ENCODE measurements at regions not wholly inside any gene's neighbourhood (a gene's known extent, or its start where the extent isn't known, plus 50 kb on each side); places are given as distances from the start of the nearest gene placed in this dataset.

DNA sequence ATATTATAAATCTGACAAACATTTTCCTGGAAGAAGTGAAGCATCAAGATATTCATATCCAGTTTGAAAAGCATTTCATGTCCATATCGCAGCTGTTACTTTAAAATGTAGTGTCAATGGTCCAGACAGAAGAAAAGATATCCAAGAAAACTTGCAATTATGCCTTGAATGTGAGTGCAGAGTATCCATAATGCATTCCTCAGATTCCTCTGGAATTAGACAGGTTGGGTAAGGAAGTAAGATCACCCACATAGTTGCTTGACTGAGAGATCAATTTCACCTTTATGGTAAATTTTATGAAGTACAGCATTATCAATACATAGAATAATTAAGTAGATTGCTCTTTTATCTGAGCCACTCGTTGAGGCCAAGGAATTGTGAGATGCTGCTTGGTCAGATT is 327.0 kb upstream of the SLITRK5 start:
- DNase-seq (ENCODE audit: low spot score): no peak

DNA sequence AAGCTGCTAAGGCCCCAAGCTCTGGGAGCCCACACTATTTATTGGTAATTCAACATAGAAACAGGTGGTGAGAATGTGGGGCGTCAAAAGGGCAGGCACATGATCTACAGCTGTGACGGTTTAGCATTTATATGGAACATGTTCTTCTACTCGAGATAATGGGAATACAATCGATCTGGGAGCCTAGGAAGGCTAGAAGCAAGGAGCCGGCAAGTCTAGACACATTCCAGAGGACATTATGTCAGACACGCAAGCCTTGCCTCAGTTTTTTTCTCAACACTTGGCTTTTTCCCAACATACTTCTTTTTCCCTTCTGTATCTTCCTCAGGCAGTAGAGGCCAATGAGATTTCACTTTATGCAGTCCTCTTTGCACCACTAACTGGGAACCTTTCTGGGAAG is 315.7 kb upstream of the SLITRK5 start:
- no peak for DNase-seq (ENCODE audit: low spot score)

DNA sequence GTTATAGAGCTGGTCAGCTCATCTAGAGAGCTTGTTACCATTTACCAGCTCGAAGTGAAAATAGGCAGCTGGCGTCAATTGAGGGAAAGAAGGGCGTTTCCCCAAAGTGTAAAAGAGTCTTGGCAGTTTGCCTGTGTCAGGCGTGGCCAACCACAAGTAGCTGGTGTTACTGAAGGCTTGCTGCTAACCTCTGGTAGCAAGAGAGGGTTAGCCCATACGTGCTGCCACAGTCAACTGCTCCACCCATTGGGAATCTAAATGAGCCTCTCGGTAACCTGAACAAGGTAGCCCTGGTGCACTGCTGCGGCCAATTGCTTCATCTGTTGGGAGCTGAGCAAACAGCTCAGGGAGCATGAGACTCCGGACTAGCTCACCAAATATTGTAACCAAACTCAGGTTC is 314.9 kb upstream of the SLITRK5 start:
- DNase-seq (ENCODE audit: low spot score): no peak

DNA sequence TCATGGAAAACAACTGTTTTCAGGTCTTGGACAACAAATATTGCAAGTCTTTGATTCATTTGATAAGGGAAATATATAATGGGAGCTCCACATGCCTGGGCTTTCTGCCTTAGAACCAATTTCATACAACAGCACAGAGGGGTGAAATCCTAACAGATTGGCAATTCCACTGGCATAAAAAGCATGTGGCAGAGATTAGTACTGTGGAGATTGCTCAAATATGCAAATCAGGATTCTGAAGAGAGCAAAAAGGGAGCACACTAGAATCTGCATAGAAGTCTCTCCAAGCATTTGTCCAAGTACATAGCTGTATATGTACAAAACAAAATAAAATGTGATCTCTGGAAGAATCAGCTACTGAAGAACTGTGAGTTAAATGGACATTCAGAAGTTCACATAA is 312.9 kb upstream of the SLITRK5 start:
- DNase-seq (ENCODE audit: low spot score): no peak

DNA sequence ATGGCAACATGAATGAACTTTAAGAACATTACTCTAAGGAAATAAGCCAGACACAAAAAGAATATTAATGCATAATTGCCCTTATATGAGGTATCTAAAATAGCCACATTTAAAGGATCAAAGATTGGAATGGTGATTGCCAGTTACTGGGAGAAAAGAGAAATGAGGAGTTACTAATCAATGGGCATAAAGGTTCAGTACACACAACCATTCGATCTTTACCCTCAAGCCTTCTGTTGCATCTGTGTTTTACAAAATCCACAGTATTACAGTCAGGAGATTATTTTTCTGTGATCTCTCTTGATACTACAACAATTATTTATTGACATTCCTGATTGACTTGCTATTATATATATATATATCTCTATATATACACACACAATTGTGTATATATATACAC is 310.0 kb upstream of the SLITRK5 start:
- no peak for DNase-seq (ENCODE audit: low spot score)

DNA sequence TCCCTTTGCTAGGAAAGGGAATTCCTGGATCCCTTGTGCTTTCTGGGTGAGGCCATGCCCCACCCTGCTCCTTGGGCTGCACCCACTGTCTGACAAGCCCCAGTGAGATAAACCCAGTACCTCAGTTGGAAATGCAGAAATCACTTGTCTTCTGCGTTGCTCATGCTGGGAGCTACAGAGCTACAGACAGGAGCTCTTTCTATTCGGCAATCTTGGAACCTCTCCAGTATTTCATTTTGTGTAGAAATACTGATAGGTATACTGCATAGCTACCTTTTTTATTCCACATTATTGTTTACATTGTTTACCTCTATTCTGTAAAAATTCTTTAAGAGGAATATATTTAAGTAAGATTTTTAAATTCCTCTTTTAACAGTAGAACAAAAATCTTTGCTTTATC is 302.5 kb upstream of the SLITRK5 start:
- DNase-seq (ENCODE audit: low spot score): no peak

DNA sequence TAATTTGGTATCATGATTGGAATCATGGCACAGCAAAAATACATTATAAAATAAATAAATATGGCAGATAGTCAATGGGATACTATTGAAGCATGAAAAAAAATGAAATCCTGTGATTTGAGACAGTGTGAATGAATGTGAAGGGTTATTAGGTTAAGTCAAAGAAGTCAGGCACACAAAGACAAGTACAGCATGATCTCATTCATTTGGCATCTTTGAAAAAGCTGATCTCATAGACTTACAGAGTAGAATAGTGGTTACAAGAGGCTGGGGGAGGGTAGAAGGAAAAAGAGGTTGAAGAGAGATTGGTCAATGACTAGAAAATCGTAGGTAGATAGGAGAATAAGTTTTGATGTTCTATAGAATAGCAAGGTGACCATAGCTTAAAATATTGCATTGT is 295.1 kb upstream of the SLITRK5 start:
- DNase-seq (ENCODE audit: low spot score): no peak

DNA sequence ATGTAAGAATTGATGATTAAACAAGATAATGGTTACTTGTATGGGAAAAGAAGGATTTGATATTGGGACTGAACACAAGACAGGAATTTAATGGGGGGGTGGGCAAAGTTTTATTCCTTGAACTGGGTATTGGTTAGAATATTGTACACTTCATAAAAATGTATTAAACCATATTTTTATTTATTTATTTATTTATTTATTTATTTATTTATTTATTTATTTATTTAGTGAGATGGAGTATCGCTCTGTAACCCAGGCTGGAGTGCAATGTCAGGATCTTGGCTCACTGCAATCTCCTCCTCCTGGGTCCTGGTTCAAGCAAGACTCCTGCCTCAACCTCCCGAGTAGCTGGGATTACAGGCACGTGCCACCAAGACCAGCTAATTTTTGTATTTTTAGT is 287.1 kb upstream of the SLITRK5 start:
- no peak for DNase-seq (ENCODE audit: low spot score)

DNA sequence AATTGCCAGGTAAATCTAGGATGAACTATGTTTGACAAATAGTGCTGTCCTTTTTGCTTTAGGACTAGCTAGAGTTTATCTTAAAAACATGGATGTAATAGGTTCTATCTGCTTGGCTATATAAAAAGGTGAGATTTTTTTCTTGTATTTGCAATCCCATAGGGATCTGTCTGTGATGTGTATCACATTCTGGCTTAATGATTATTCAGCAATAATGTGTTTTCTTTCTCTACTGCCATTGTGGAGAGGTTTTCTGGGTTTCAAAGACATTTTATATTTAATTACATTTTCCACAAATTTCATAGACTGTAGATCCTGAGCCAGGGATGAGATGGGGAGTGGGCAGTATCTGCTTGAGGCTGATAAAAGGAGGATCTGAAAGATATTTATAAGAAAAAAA is 277.8 kb upstream of the SLITRK5 start:
- DNase-seq (ENCODE audit: low spot score): no peak

DNA sequence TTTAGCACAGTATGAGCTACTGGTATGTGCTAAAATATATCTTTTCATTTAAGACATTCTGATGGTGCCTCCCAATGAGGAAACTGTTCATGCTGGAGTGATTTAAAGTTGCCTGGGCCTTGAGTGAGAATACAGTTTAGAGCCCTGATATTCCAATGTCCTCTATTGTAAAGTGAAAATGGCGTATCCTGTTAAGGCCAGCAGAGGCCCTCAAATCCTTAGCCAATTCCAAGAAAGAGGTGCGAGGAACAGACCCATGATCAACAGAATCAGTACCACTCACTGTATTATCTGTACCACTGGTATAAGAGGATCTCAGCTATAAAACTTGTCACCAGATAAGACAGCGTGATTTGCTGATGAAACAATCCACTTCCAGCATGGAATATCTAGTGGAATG is 273.1 kb upstream of the SLITRK5 start:
- DNase-seq (ENCODE audit: low spot score): no peak

DNA sequence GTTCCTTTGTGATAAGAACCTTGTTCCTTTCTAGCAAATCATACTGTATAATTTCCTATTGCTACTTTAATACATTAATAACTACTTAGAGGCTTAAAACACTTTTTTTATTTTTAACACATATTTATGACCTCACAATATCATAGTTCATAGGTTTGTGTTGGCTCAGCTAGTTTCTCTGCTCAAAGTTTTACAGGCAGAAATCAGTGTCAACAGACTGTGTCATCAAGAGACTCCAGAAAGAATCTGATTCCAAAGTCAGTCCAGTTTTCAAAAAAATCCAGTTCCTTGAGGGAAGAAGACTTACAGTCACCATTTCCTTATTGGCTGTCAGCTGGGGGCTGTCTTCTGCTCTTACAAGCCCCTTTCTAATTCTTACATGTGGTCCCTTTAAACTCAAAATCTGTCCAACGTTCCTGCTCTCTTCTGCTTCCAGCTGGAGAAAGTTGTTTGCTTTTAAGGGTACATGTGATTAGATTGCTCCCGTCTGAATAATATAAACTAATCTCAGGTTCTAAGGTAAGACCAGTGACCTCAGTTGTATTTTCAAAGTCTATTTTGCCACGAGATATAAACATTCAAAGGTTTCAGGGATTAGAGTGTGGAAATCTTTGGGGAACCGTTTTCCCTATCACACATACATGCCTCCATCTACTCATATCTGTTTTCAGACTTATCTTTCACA is 267.3 kb upstream of the SLITRK5 start:
- DNase-seq (ENCODE audit: low spot score): no peak

DNA sequence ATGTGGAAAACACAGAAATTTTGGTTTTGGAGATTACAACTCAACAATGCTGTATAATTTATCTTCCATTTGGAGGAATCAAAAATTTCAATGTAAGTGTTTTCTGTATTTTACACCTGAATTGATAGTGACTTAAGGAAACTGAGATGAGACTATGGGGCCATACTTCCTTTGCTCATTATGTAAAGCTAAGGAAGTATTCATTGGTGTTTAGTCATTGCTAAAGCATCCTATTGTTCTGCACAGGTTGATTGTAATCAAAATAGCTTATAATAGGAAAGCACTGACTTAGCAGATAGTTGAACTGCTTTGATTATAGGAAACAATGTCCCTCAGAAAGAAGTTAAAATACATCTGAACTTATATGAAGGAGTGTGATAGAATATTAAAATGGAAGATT is 244.4 kb upstream of the SLITRK5 start:
- DNase-seq (ENCODE audit: low spot score): no peak

DNA sequence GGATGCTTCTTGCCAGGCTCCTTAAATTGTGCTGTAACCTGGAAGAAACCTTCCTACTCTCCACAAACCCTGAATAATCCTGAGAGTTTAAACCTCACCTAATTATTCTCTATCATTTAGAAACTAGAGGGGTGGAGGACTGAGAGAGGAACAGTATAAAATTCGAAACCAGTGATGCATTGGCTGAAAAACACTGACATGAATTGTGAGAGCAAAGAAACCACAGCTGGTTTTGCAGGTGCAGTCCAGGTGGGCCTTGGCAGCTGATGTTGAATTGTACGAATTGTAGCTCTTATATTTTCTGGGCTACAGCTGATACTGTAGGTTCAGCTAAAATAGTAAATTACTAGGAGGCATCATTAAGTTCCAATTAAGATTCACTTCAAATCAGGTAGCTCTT is 227.0 kb upstream of the SLITRK5 start:
- no peak for DNase-seq (ENCODE audit: low spot score)

DNA sequence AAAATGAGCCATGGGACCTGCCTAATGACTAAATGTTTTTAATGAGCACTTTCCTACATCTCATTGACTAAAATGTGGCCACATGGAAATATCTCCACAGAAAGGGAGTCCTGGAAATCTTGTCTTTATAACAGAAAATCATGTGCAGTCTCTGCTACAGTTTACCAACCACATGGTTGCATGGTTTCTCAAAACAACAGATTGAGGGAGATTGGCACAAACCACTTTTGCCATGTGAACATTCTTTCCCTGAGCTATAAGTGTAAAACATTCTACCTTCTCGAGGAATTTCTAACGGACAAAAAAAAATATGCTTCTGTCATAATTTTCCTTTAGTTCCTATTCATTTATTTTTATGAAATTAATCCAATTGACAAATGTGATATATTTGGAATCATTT is 218.9 kb upstream of the SLITRK5 start:
- no peak for DNase-seq (ENCODE audit: low spot score)

DNA sequence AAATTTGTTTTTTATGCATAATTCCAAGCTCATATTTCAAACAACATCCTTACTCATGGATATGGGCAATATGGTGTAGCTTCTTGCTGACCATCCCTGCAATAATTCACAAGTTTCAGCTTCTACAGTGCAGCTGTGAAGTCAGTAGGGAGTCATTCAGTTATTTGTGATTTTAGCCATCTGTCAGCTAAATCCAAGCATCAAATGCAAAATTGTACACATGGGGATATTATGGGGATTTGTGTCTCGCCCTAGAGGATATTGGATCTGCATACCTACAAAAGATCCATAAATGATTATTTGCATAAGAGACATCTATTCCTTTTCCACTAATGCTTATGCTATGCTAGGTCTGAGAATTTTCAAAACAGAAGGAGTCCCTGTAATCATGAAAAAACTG is 217.9 kb upstream of the SLITRK5 start:
- DNase-seq (ENCODE audit: low spot score): no peak

DNA sequence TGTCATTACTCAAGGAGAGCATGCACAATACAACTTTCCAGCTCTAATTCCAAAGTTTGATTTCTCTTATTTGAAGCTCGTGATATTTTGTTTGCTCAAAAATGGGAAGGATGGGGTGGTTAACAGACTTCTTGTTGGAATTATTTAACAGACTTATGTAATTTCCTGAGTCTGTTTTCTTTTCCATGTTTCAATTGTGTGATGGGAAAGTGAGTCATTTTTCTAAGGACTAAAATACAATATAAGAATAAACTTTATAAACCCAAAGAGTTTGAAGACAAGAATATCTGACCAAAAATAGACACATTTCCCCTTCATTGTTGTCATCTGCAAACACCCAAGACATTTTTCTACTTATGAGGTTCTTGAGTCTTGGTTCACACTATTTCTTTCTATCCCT is 211.8 kb upstream of the SLITRK5 start:
- DNase-seq (ENCODE audit: low spot score): no peak

DNA sequence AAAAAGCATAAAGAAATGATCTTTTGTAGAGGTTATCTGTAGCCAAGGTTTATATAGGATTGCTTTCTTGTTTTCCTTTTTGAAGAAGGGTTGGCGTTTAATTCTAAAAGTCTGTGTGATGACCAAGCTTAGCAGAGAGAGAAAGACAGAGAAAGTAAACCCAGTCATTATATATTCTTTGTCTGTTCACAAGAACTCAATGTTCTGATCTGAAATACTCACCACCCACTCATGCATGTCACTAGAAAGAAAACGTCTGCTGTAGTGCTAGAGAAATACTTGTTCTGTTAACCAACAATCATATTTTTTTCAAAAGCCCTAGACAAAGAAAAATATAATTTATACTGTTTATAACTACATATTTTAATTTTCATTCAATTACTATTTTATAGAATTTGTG is 173.7 kb upstream of the SLITRK5 start:
- DNase-seq (ENCODE audit: low spot score): no peak

DNA sequence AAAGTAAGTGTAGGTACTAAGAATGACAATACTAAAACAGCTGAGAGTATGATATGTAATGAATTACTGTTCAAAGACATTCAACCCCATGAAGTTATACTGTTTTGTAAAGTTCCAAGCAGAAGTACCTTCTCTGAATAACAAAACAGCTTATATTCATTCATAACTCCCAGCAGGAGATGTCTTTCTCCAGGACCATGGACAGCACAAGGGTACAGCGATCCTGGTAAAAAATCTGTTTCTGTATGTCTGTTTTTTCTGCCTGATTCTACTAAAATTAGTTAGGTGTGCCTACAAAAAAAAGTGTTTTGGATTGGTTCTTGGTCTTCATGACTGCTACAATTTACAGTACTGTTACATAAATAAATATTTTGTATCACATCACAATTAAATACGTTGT is 172.5 kb upstream of the SLITRK5 start:
- DNase-seq (ENCODE audit: low spot score): no peak

DNA sequence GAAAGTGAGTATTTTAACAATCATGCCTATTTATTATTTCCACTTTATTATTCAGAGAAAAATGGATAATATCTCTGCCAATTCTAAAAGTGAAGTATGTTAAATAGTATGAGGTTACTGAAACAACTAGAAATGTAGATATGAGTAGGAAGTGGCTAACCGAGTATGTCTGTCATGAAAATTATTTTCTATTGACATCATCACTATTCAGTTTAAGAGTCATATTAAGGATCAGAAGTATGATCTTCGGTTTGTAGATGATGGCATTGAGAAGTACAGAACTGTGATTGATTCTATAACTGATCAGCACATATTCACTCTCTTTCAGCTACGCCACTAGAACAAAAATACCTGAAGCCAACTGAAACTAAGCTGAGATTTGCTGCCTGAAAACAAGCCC is 146.4 kb upstream of the SLITRK5 start:
- DNase-seq (ENCODE audit: low spot score): no peak

DNA sequence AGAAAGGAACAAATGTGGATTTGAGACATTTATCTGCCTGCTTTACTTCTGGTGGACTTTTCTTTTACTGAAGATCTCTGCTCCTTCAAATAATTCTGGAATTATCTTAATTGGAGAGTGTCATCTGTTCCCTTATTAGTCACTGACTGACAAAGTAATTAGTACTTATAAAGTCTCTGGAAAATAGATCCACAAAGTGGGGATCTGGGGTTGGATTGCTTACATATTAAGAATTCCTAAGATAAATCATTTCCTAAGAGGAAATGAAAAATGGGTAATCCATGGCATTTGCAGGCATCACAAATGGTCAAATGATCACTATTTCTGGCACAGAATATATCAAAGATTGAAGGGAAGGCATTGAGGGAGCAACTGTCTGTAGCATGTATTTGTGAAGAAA is 137.4 kb upstream of the SLITRK5 start:
- no peak for DNase-seq (ENCODE audit: low spot score)

DNA sequence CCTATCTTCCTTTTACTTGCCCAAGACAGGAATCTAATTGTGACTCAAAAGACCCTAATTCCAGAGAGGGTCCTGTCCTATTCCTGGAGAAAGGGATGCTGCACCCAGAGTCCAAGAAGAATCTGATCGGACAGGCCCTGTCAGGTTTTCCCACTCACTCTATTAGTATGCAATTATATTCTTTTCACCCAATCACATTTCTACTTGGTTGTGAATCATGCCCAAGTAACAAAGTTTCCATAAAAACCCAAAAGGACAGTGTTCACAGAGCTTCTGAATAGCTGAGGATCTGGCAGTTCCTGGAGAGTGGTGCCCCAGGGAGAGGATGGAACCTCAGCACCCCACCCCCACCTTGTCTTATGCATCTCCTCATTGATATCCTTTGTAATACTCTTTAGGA is 135.3 kb upstream of the SLITRK5 start:
- no peak for DNase-seq (ENCODE audit: low spot score)

DNA sequence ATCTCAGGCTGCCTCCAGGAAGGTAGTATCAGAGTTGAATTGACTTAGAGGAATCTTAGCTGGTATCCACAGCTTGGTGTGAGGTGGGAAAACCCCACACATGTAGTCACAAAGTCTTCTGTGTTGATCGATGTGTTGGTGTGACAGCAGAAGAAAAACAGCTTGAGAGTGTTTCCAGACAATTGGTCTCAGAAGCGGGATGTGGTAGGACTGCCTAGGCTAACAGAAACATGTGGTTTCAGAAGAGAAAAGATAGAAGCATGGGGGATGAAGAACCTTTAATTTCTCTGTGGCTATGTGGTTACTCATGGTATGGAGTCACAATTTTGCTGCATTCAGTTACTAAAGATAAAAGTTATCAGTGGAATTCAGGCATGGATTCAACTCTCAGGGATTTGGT is 134.7 kb upstream of the SLITRK5 start:
- no peak for DNase-seq (ENCODE audit: low spot score)

DNA sequence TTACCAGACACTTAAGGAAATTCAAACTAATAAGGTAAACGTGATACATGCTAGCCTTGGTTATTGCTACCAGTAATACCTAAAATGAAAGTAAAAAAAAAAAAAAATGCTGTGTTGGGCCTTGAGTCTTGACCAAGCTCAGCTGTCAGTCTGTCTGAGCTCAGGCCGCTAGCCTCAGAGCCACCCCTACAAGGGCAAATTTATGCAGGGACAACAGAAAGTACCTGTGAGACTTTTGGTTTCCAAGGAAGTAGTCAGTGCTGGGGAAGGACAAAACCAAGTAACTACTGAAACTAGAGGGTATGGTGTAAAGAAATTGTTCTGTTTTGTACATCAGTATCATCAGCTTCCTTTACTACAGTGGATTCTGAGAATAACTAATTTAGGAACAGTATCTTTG is 134.3 kb upstream of the SLITRK5 start:
- no peak for DNase-seq (ENCODE audit: low spot score)

DNA sequence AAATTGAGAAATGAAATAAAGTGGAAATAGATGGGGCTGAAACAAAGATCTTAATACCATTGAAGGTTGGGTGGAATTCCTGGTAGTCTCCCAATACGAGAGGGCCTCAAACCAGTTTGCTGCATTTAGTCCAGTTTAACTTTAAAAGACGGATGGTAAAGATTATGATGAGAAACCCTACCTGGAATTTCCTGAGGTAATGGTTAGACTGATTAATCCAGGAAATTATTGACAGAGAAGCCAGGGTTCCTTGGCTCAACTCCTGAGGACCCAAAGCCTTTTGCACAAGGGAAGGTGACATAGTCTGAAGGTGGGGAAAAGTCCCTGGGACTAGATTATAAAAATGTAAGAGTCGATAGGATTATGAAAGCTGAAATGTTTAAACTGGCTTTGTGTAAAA is 133.2 kb upstream of the SLITRK5 start:
- no peak for DNase-seq (ENCODE audit: low spot score)
